Sigmoid colon (tissue), 6 donors: ENCODE measurements at regions not wholly inside any gene's neighbourhood (a gene's known extent, or its start where the extent isn't known, plus 50 kb on each side); places are given as distances from the start of the nearest gene placed in this dataset.

Experiments
- DNase-seq: peaks from one replicate; pipeline ENCODE4 v3.0.0-alpha.2; 2019
- H3K27ac ChIP-seq, 4 donors: fragments of 200-600 bp; sonication (generic); one replicate each; pipeline ENCODE4 v1.5.1; 2016 to 2019; ENCODE audit warnings: mild to moderate bottlenecking in 1 of 4
- H3K27me3 ChIP-seq, 3 donors: fragments of 200-600 bp; sonication (generic); one replicate each; pipeline ENCODE4 v1.5.1; 2019; ENCODE audit warnings: mild to moderate bottlenecking in 1 of 3
- H3K36me3 ChIP-seq, 4 donors: fragments of 200-600 bp; sonication (generic); one replicate each; pipeline ENCODE4 v1.5.1; 2016 to 2019
- H3K4me1 ChIP-seq, 4 donors: fragments of 200-600 bp; sonication (generic); one replicate each; pipeline ENCODE4 v1.5.1; 2017 to 2019
- H3K4me3 ChIP-seq, 4 donors: fragments of 200-600 bp; sonication (generic); one replicate each; pipeline ENCODE4 v1.5.1; 2017 to 2019; ENCODE audit warnings: mild to moderate bottlenecking in 2 of 4, moderate library complexity in 1 of 4
- H3K9me3 ChIP-seq, 4 donors: fragments of 200-600 bp in 3 of 4; sonication (generic) in 3 of 4; one replicate each; pipeline versions ENCODE4 v1.5.1 to v1.6.1; 2013 to 2019
- EP300 ChIP-seq, 4 donors: sonication (generic); formaldehyde crosslinking; IDR thresholded peaks; one replicate each; pipeline ENCODE4 v1.6.1; 2017; ENCODE audit warnings: antibody characterized with exemption in 4 of 4
- POLR2A ChIP-seq, 2 donors: fragments of 450-650 bp; IDR thresholded peaks; one replicate each; pipeline ENCODE4 v1.6.1; 2016; ENCODE audit warnings: antibody characterized with exemption in 2 of 2, mild to moderate bottlenecking in 2 of 2, moderate library complexity in 2 of 2
- POLR2AphosphoS5 ChIP-seq, 4 donors: sonication (generic); formaldehyde crosslinking; IDR thresholded peaks; one replicate each; pipeline ENCODE4 v1.6.1; 2017; ENCODE audit warnings: antibody characterized with exemption in 4 of 4
- WGBS, 2 donors: extraction: QIAGEN DNeasy Blood & Tissue Kit; methylation state at CpG; one replicate each; pipeline ENCODE4 v1.1.7; 2013; 5-methylcytosine and 5-hydroxymethylcytosine counted together
- intact Hi-C: fragments of 100-400 bp; cut with DNase I; formaldehyde crosslinking; loops from one replicate; pipeline ENCODE4 v1.15.1; 2023
- TF ChIP-seq, protein P1 (sequence below), 4 experiments: fragments of 450-650 bp in 3 of 4; fragments of 200-600 bp in 1 of 4; IDR thresholded peaks; one replicate each; pipeline ENCODE4 v1.5.1; 2016 to 2019; ENCODE audit warnings: antibody characterized with exemption in 4 of 4, mild to moderate bottlenecking in 3 of 4, moderate library complexity in 2 of 4
- donor health status: healthy with polysubstance abuse.
- donor health status: healthy.

- WGBS, 2 donors = 61 to 70% methylated on average over 2 of the region's 2 CpGs
- H3K36me3 ChIP-seq = no peaks in the 10 kb centered on the region
- H3K27me3 ChIP-seq = no peaks in the 10 kb centered on the region
- no peaks in the 10 kb centered on the region for H3K9me3 ChIP-seq
- no peak overlapping the region for H3K27ac ChIP-seq
- intact Hi-C loops = loop anchor here (10.0 kb wide), 1 partner anchor 505 kb away; the partner anchor contains the start of gene BCAS4
- TF ChIP-seq POLR2A (IDR thresholded peaks at IDR 0.05) (no peak), POLR2AphosphoS5 (IDR thresholded peaks at IDR 0.05) (no peak), EP300 (IDR thresholded peaks at IDR 0.05) (no peak)
- TF ChIP-seq, protein P1, sequence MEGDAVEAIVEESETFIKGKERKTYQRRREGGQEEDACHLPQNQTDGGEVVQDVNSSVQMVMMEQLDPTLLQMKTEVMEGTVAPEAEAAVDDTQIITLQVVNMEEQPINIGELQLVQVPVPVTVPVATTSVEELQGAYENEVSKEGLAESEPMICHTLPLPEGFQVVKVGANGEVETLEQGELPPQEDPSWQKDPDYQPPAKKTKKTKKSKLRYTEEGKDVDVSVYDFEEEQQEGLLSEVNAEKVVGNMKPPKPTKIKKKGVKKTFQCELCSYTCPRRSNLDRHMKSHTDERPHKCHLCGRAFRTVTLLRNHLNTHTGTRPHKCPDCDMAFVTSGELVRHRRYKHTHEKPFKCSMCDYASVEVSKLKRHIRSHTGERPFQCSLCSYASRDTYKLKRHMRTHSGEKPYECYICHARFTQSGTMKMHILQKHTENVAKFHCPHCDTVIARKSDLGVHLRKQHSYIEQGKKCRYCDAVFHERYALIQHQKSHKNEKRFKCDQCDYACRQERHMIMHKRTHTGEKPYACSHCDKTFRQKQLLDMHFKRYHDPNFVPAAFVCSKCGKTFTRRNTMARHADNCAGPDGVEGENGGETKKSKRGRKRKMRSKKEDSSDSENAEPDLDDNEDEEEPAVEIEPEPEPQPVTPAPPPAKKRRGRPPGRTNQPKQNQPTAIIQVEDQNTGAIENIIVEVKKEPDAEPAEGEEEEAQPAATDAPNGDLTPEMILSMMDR (IDR thresholded peaks at IDR 0.05) = no peak
- no peaks in the 10 kb centered on the region for H3K4me1 ChIP-seq
- no peak overlapping the region for H3K4me3 ChIP-seq
- no peak for DNase-seq
Measured at GRCh38 chr20:51300104-51300503, 242.4 kb downstream of the NFATC2 start.

DNA sequence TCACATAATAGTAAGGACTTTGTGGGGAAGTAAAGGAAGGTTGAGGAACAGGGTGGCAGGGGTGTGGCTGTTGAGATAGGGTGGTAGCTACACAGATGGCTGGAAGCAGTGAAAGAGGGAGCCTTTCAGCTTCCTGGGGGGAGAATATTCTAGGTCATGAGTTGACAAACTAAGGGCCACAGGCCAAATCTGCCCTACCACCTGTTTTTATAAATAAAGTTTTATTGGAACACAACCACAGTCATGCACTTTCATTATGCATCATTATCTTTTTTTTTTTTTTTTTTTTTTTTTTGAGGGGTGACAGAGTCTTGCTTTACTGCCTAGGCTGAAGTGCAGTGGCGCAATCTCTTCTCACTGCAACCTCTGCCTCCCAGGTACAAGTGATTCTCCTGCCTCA is 243.1 kb downstream of the NFATC2 start:
- H3K4me1 ChIP-seq = no peaks in the 10 kb centered on the region
- intact Hi-C loops = no loop called here
- DNase-seq = no peak
- no peak for TF ChIP-seq POLR2AphosphoS5 (IDR thresholded peaks at IDR 0.05)
- TF ChIP-seq POLR2A (IDR thresholded peaks at IDR 0.05) = no peak
- TF ChIP-seq EP300 (IDR thresholded peaks at IDR 0.05) = no peak
- TF ChIP-seq, protein P1 (IDR thresholded peaks at IDR 0.05) = no peak
- 94 to 100% methylated on average over 1 of the region's 1 CpG for WGBS, 2 donors
- H3K27ac ChIP-seq = no peak overlapping the region
- H3K4me3 ChIP-seq = no peak overlapping the region
- no peaks in the 10 kb centered on the region for H3K27me3 ChIP-seq
- H3K9me3 ChIP-seq = no peaks in the 10 kb centered on the region
- H3K36me3 ChIP-seq = no peaks in the 10 kb centered on the region

DNA sequence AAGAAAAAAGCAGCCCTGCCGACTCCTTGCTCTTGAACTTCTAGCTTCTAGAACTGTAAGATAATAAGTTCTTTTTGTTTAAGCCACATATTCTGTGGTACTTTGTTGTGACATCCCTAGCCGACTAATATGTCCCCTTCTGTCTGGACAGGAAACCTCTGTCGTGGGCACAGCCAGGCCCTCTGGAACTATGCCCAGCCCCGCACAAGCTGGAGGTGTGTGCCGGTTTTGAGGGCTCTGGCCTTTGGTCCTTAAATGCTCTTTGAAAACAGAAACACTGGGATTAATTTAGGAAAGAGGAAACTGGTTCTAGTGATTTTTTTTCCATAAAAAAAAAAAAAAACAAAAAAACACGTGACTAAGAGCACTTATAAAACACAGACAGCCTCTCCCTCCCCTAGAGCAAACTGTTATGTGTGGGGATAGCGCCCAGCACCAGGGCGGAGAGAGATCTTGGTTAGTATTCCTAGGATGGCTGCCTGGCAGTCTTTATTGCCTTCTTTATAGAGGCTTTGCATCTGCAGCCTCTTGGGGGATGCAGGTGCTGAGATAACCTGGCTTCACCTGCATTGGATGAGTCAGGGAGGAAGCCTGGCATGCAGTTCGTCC is 244.3 kb downstream of the NFATC2 start:
- Histone ChIP-seq H3K4me1 (no peaks in the 10 kb centered on the region), H3K4me3 (no peak overlapping the region), H3K9me3 (no peaks in the 10 kb centered on the region), H3K27me3 (no peaks in the 10 kb centered on the region), H3K27ac (no peak overlapping the region), H3K36me3 (no peaks in the 10 kb centered on the region)
- intact Hi-C loops = no loop called here
- WGBS, 2 donors = 25 to 63% methylated on average over 9 of the region's 9 CpGs
- no peak for DNase-seq
- TF ChIP-seq POLR2AphosphoS5 (IDR thresholded peaks at IDR 0.05) (no peak), EP300 (IDR thresholded peaks at IDR 0.05) (no peak), POLR2A (IDR thresholded peaks at IDR 0.05) (no peak)
- TF ChIP-seq, protein P1 (IDR thresholded peaks at IDR 0.05) = no peak

DNA sequence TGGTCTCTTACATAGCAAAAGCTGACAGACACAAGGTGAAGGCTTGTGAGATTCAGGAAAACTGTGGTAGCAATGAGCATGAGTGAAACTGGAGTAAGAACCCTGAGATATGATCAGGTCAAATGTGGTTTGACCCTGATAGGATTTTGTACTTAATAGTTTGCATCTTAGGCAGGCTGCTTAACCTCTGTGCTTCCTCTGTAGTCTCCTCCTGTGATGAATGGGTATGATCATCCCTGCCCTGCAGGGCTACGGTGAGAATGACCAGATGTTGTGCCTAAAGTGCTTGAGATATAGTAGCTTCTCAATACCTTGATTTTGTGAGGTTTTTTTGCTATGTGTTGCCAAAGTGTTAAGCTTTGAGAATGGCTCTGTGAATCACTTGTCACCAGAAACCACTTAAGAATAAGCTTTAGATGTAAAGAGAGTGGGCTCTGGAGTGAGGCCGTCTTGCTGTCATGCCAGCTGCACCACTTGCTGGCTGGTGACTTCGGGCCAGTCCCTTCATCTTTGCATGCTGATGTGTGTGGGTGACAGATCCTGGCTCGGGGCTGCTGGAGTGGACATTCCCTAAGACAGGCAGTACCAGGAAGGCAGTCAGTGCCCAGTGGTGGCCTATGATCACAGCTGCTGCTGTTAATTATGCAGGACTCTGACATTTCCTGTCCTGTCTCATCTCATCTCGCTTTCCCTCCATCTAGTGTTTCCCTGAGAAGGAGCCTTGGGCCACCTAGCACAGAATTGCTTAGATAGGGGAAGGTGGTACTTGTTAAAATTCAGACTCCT is 254.7 kb downstream of the NFATC2 start:
- Histone ChIP-seq H3K27ac (no peak overlapping the region), H3K4me3 (no peak overlapping the region), H3K9me3 (no peaks in the 10 kb centered on the region), H3K36me3 (no peaks in the 10 kb centered on the region), H3K27me3 (no peaks in the 10 kb centered on the region), H3K4me1 (no peaks in the 10 kb centered on the region)
- 76 to 84% methylated on average over 5 of the region's 5 CpGs for whole genome bisulfite sequencing, 2 donors
- intact Hi-C loops = no loop called here
- no peak for TF ChIP-seq EP300 (IDR thresholded peaks at IDR 0.05)
- TF ChIP-seq, protein P1 (IDR thresholded peaks at IDR 0.05) = no peak
- no peak for TF ChIP-seq POLR2A (IDR thresholded peaks at IDR 0.05)
- no peak for TF ChIP-seq POLR2AphosphoS5 (IDR thresholded peaks at IDR 0.05)
- DNase-seq = no peak
